ENCODE measurements at regions not wholly inside any gene's neighbourhood (a gene's known extent, or its start where the extent isn't known, plus 50 kb on each side); places are given as distances from the start of the nearest gene placed in this dataset.

- Histone ChIP-seq H3K36me3 (ENCODE audit: low read depth) (no peaks in the 10 kb centered on the region), H3K4me3 (no peak overlapping the region), H3K9me3 (peaks cover 5% of the 10 kb centered on the region), H3K4me1 (ENCODE audit: low read depth) (no peaks in the 10 kb centered on the region)
- DNase-seq = no peak
- TF ChIP-seq CTCF (IDR thresholded peaks at IDR 0.05) = no peak
- intact Hi-C loops (cut with DNase I, micrococcal nuclease) = no loop called here
- ATAC-seq = no peak
Observed at GRCh38 chr18:73933685-73934084, 213.9 kb downstream of the FBXO15 start.

- H3K4me3 ChIP-seq = no peak overlapping the region
- H3K9me3 ChIP-seq = peaks cover 5% of the 10 kb centered on the region
- ATAC-seq (no peak), DNase-seq (no peak)
- TF ChIP-seq CTCF (IDR thresholded peaks at IDR 0.05) = no peak
- intact Hi-C loops (cut with DNase I, micrococcal nuclease) = no loop called here
- no peaks in the 10 kb centered on the region for H3K36me3 ChIP-seq (ENCODE audit: low read depth)
- no peaks in the 10 kb centered on the region for H3K4me1 ChIP-seq (ENCODE audit: low read depth)
Observed at GRCh38 chr18:73932976-73933375, 214.7 kb downstream of the FBXO15 start.

- H3K36me3 ChIP-seq (ENCODE audit: low read depth) = no peaks in the 10 kb centered on the region
- no peak overlapping the region for H3K4me3 ChIP-seq
- H3K9me3 ChIP-seq = peaks cover 5% of the 10 kb centered on the region
- TF ChIP-seq CTCF (IDR thresholded peaks at IDR 0.05) = no peak
- ATAC-seq = peak; percentile 55
- intact Hi-C loops (cut with DNase I, micrococcal nuclease) = no loop called here
- no peak for DNase-seq
- no peaks in the 10 kb centered on the region for H3K4me1 ChIP-seq (ENCODE audit: low read depth)
Observed at GRCh38 chr18:73927496-73927895, 220.1 kb downstream of the FBXO15 start.

- H3K9me3 ChIP-seq = no peaks in the 10 kb centered on the region
- no peaks in the 10 kb centered on the region for H3K36me3 ChIP-seq (ENCODE audit: low read depth)
- no peak for DNase-seq
- ATAC-seq = no peak
- intact Hi-C loops (cut with DNase I, micrococcal nuclease) = no loop called here
- TF ChIP-seq CTCF (IDR thresholded peaks at IDR 0.05) = no peak
- no peaks in the 10 kb centered on the region for H3K4me1 ChIP-seq (ENCODE audit: low read depth)
- H3K4me3 ChIP-seq = no peak overlapping the region
Observed at GRCh38 chr18:73924836-73925235, 222.8 kb downstream of the FBXO15 start.

- no peak for ATAC-seq
- Histone ChIP-seq H3K4me3 (no peak overlapping the region), H3K36me3 (ENCODE audit: low read depth) (no peaks in the 10 kb centered on the region), H3K4me1 (ENCODE audit: low read depth) (no peaks in the 10 kb centered on the region), H3K9me3 (no peaks in the 10 kb centered on the region)
- DNase-seq = no peak
- intact Hi-C loops (cut with DNase I, micrococcal nuclease) = no loop called here
- TF ChIP-seq CTCF (IDR thresholded peaks at IDR 0.05) = no peak
Observed at GRCh38 chr18:73924307-73924706, 223.3 kb downstream of the FBXO15 start.

- Histone ChIP-seq H3K4me3 (no peak overlapping the region), H3K9me3 (no peaks in the 10 kb centered on the region), H3K36me3 (ENCODE audit: low read depth) (no peaks in the 10 kb centered on the region), H3K4me1 (ENCODE audit: low read depth) (no peaks in the 10 kb centered on the region)
- DNase-seq (no peak), ATAC-seq (no peak)
- intact Hi-C loops (cut with DNase I, micrococcal nuclease) = no loop called here
- TF ChIP-seq CTCF (IDR thresholded peaks at IDR 0.05) = no peak
Observed at GRCh38 chr18:73923866-73924265, 223.8 kb downstream of the FBXO15 start.
